ENCODE measurements at regions not wholly inside any gene's neighbourhood (a gene's known extent, or its start where the extent isn't known, plus 50 kb on each side); places are given as distances from the start of the nearest gene placed in this dataset.
A peak's percentile ranks its signal among the peaks of the same experiment; 100 is the strongest.

GRCh38 chr6:166009385-166010031 is 158.1 kb downstream of the TBXT start:
- peak overlapping the region; percentile 39 for H3K4me3 ChIP-seq (ENCODE audit: low read depth, low read length)
- in situ Hi-C loops (cut with HindIII; ENCODE audit: low sequenced_read_pairs), result no loop called here
- no peak for DNase-seq (ENCODE audit: low read depth, low spot score)
- TF ChIP-seq CTCF (IDR thresholded peaks at IDR 0.05; ENCODE audit: low read depth, low read length), result no peak

GRCh38 chr6:166008441-166009369 is 158.9 kb downstream of the TBXT start:
- peak; percentile 16 for TF ChIP-seq CTCF (IDR thresholded peaks at IDR 0.05; ENCODE audit: low read depth, low read length)
- DNase-seq (ENCODE audit: low read depth, low spot score), result peak; percentile 64
- in situ Hi-C loops (cut with HindIII; ENCODE audit: low sequenced_read_pairs), result no loop called here
- peak overlapping the region; percentile 39 for H3K4me3 ChIP-seq (ENCODE audit: low read depth, low read length)

- DNase-seq (ENCODE audit: low read depth, low spot score), result peak; percentile 83
- in situ Hi-C loops (cut with HindIII; ENCODE audit: low sequenced_read_pairs), result no loop called here
- no peak overlapping the region for H3K4me3 ChIP-seq (ENCODE audit: low read depth, low read length)
- TF ChIP-seq CTCF (IDR thresholded peaks at IDR 0.05; ENCODE audit: low read depth, low read length), result no peak
These were observed 160.0 kb downstream of the TBXT start for GRCh38 chr6:166007349-166008263.

DNA sequence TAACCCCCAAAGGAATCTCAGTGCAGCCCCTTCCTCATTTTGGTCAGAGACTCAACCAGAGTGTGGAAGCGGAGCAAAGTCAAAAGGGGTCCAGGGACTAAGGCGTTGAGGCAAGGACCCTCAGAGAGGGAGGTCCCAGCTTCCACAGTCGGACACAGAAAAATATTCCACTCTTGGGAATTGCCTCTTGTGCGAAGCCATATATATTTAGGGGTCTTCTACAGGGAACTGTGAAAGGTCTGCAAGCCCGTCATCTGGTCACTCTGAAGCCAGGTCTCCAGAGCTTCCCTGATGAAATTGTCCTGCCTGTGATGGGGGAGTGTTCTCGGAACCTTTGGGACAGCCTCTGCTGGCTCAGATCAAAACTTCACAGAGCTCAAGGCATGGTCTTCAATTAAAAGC is 160.8 kb downstream of the TBXT start:
- no peak overlapping the region for H3K4me3 ChIP-seq (ENCODE audit: low read depth, low read length)
- no peak for DNase-seq (ENCODE audit: low read depth, low spot score)
- in situ Hi-C loops (cut with HindIII; ENCODE audit: low sequenced_read_pairs), result no loop called here
- no peak for TF ChIP-seq CTCF (IDR thresholded peaks at IDR 0.05; ENCODE audit: low read depth, low read length)

DNA sequence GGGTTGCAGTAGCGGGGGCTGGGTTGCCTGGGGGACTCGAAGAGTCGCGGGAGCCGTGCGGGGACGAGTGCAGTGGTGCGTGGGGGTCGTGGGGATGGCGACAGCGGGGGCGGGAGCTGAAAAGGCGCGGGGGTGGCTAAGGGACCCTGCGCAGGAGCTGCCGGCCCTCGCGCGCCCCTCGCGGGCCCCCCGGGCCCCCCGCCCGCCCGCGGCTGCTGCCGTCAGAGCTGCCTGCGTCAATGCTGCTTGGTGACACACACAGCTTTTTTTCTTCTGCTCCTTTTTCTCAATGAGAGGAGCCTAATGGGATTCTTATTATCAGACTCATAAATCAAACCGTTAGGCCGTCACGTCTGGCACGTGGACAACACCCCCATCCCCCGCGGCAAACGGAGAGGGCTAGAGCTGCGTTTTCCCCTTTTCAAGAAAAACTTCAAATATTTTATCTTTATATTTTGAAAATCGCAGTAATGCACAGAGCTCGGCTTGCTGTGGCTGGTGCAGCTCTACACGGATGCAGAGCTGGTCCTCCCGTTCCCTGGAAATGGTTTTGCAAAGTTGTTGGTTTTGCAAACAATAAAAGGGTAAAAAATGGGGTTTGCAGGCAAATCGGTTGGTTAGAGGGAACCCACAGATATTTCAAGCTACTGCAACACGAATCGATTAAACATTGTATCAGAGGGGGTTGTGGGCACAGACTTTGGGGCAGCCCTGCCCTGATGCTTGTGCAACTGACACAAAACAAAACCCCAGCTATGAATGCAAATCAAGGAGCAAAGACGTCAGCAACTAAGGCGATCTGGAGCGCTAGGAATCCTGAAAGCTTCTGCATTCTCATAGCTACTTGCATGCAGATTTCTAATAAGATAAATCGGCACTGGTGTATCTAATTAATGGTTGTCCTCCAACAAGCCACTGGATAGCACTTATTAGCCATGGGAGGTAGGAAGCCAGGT is 161.4 kb downstream of the TBXT start:
- peak; percentile 89 for DNase-seq (ENCODE audit: low read depth, low spot score)

More for the DNA sequence above, 161.4 kb downstream of the TBXT start:
- in situ Hi-C loops (cut with HindIII; ENCODE audit: low sequenced_read_pairs), result no loop called here
- no peak for TF ChIP-seq CTCF (IDR thresholded peaks at IDR 0.05; ENCODE audit: low read depth, low read length)
- H3K4me3 ChIP-seq (ENCODE audit: low read depth, low read length), result peak overlapping the region; percentile 36
